ENCODE measurements at regions not wholly inside any gene's neighbourhood (a gene's known extent, or its start where the extent isn't known, plus 50 kb on each side); places are given as distances from the start of the nearest gene placed in this dataset.

DNA sequence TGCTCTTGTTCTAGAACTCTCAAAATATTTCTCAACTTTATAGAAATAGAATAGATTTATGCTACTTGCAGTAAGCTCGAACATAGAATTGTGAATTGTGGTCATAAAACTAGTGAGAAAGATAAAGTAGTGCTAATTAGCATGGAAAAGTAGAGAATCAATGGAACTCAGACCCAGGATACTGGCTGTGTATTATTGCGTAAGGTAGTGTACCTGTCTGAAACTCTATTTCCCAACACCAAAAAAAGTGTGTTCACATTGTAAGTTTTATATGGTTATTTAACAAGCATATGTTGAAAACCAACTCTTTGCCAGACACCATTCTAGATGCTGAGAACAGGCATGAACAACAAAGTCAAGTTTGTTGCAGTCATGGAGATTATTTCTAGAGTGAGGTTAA, 720.5 kb upstream of the ATXN7L3B start:
- TF ChIP-seq, protein P1, sequence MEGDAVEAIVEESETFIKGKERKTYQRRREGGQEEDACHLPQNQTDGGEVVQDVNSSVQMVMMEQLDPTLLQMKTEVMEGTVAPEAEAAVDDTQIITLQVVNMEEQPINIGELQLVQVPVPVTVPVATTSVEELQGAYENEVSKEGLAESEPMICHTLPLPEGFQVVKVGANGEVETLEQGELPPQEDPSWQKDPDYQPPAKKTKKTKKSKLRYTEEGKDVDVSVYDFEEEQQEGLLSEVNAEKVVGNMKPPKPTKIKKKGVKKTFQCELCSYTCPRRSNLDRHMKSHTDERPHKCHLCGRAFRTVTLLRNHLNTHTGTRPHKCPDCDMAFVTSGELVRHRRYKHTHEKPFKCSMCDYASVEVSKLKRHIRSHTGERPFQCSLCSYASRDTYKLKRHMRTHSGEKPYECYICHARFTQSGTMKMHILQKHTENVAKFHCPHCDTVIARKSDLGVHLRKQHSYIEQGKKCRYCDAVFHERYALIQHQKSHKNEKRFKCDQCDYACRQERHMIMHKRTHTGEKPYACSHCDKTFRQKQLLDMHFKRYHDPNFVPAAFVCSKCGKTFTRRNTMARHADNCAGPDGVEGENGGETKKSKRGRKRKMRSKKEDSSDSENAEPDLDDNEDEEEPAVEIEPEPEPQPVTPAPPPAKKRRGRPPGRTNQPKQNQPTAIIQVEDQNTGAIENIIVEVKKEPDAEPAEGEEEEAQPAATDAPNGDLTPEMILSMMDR (conservative IDR thresholded peaks at IDR 0.05; ENCODE audit: low read length), result no peak
- no peak for TF ChIP-seq EZH2phosphoT487 (IDR thresholded peaks at IDR 0.05; ENCODE audit: borderline replicate concordance)

Measured in Loucy (cell line).